T47D (cell line): ENCODE measurements at regions not wholly inside any gene's neighbourhood (a gene's known extent, or its start where the extent isn't known, plus 50 kb on each side); places are given as distances from the start of the nearest gene placed in this dataset.

Experiments
- DNase-seq, 2 experiments: peaks; one replicate each; pipeline versions ENCODE4 v3.0.0 to v3.0.0-alpha.2; 2011 to 2012; ENCODE audit warnings: low read depth in 1 of 2, low spot score in 1 of 2
- JUND ChIP-seq: IDR thresholded peaks from 2 replicates; pipeline ENCODE4 v1.6.1; 2012; ENCODE audit warnings: low read depth
- in situ Hi-C: cut with HindIII; loops from 2 replicates; pipeline ENCODE4 v1.10.0; 2016; ENCODE audit warnings: low sequenced_read_pairs, low pct_unique_long_range_greater_than_20kb

- in situ Hi-C loops = no loop called here
- TF ChIP-seq JUND = no peak
- DNase-seq = no peak
Observed at GRCh38 chr4:103359900-103360299, 161.8 kb upstream of the CENPE start.

GRCh38 chr4:103354006-103354405 is 155.9 kb upstream of the CENPE start:
- DNase-seq = no peak
- TF ChIP-seq JUND = no peak
- in situ Hi-C loops = no loop called here

DNA sequence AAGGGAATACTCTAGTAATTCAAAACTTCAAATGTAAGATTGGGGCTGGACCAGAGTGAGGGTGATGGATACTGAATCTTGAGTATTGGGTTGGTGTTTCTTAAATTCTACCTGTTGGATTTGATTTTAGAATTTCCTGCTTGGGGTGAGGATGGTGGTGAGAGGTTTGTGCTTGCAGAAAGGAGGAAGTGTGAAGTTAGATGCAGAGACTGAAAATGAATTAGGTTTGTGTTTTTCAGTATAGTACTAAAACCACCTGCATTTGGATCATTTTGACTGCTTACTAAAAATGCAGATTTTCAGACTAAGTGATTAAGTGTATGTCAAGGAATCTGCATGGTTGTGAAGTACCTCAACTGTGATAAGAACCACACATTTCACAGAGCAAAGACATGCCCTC is 131.5 kb upstream of the CENPE start:
- in situ Hi-C loops = no loop called here
- DNase-seq = no peak
- TF ChIP-seq JUND = no peak

DNA sequence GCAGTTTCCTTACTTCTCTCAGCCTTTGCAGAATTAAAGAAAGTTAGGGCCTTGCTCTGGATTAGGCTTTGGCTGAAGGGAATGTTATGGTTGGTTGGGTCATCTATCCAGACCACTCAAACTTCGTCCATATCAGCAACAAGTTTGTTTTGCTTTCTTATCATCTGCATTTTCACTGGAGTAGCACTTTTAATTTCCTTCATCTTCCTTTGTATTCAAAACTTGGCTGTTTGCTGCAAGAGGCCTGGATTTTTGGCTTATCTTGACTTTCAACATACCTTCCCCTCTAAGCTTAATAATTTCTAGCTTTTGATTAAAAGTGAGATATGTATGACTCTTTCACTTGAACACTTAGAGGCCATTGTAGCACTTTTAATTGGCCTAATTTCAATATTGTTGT is 126.7 kb upstream of the CENPE start:
- TF ChIP-seq JUND = no peak
- DNase-seq = no peak
- in situ Hi-C loops = no loop called here

DNA sequence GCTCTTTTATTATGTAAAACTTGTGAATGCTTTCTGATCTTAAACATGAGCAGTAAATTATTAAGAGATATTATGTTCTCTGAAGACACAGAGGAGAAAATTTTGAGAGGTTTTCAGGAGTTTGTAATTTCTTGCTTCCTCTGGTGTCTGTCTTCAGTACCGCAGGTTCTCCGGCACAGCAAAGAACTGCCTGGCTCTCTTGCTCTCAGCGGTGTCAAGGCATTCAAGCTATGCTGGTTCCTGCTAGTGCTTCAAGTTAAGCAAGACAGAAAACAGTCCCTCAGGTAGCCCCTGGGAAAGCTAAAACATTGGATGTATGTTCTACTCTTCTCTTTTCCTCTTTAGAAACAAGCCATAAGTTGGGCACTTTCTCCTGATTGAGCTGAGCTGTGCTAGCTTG is 120.2 kb upstream of the CENPE start:
- in situ Hi-C loops = no loop called here
- TF ChIP-seq JUND = no peak

GRCh38 chr4:103308248-103308561 is 110.1 kb upstream of the CENPE start:
- in situ Hi-C loops = no loop called here
- no peak for TF ChIP-seq JUND
- DNase-seq = no peak

More for the DNA sequence above, 120.2 kb upstream of the CENPE start:
- no peak for DNase-seq

GRCh38 chr4:103307453-103308247 is 109.5 kb upstream of the CENPE start:
- in situ Hi-C loops = no loop called here
- no peak for TF ChIP-seq JUND
- no peak for DNase-seq

DNA sequence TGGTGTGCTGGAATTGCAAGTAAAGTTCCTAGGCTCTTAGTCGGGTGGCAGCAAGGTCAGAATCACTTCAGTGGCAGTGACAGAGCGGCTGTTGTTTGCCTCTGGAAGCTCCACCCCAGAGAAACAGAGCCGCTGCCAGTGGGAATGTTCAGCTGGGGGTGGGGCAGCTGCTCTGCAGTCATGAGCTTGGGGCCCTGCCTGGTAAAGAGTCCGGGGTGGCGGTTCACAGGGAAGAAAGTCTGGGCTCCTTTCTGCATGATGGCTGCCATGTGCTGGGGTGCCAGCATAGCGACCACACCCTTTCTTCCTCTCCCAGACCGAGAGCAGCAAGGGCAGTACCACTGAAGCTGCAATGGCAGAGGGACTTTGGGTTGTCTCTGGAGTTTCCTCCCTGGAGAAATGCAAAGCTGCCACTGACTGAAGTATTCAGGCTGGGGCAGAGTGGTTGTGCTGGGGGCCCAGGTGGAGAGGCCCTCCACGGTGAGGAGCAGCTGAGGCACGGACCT is 108.8 kb upstream of the CENPE start:
- in situ Hi-C loops = no loop called here
- TF ChIP-seq JUND = no peak
- peak in 1 of 2 experiments; percentile 19 for DNase-seq

DNA sequence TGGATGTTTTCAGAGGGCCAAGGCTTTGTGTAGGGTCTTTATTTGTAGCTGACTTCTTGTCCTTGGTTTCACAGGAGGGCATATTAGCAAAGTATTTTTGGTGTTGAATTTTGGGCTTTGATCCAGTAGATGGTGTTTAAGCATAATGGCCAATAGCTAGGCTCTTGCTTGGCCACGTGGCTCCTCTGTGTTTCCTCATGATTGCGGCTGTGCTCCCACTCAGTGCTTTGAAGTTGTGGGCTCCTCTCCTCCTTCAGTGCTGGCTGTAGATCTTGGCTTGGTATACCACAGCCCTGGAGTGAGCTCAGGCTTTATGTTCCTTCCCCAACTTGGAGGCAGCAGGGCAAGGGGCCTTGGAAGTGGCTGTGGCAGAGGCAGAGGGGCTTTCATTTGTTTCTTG is 107.2 kb upstream of the CENPE start:
- no peak for TF ChIP-seq JUND
- in situ Hi-C loops = no loop called here
- DNase-seq = no peak

DNA sequence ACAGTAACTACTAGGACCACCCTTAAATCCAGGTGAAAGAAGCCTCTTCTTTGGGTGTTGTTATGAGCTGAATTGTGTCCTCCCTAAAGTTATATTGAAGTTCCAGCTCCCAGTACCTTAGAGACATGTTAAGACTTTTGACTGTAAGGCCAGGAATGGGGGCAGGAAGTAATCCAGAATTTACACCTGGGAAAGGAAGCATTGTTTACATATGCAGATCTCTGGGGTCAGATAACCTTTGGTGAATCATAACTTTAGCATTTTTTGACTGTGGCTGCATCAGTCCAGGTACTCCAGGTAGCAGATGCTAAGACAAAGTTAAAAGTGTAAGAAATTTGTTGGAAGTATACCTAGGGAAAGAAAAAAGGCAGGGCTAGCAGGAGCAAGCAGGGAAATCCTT is 104.9 kb upstream of the CENPE start:
- in situ Hi-C loops = no loop called here
- TF ChIP-seq JUND = no peak
- peak in 1 of 2 experiments; percentile 41 for DNase-seq

DNA sequence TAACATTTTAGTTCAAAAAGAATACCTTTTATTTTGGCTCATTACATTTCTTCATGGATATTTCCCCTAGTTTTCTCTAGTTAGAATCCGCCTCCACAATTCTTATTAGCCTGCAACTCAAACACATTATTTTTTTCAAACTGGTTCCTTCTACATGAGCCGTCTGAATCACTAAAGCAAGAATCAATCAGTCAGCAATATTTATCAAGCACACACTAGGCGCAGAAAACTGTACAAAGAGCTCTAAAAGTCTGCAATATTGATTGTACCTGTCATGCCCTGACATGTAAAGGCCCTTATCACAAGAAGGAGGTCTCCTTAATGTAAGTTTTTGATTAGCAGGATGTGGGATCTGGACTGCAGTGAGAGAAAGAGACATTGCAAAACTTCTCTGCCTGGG is 94.8 kb upstream of the CENPE start:
- no peak for TF ChIP-seq JUND
- in situ Hi-C loops = no loop called here
- no peak for DNase-seq

- no peak for TF ChIP-seq JUND
- DNase-seq = no peak
- in situ Hi-C loops = no loop called here
Observed at GRCh38 chr4:103292373-103292772, 94.2 kb upstream of the CENPE start.

DNA sequence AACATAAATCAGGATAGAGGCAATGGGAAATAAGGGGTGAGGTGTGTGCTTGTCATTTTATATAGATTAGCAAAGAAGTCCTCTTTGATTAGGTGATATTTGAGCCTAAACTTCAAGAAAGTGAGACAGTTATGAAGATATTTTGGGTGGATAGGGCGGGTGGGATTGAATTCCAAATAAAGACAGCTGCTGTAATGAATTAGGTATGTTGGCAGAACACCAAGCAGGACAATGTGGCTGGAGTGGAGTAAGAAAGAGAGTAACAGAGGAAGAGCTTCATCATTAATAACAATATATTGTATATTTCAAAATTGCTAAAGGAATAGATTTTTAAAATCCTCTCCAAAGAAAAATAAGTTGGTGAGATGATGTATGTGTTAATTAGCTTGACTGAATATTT is 91.0 kb upstream of the CENPE start:
- no peak for DNase-seq
- no peak for TF ChIP-seq JUND
- in situ Hi-C loops = no loop called here

GRCh38 chr4:103272174-103272573 is 74.0 kb upstream of the CENPE start:
- no peak for TF ChIP-seq JUND
- no peak for DNase-seq
- in situ Hi-C loops = no loop called here
